ENCODE measurements at regions not wholly inside any gene's neighbourhood (a gene's known extent, or its start where the extent isn't known, plus 50 kb on each side); places are given as distances from the start of the nearest gene placed in this dataset.
"Not testable (repeated sequence)": the region's sequence is repeated elsewhere in the genome, so short reads cannot be mapped to it uniquely, and the experiment has no call there.

DNA sequence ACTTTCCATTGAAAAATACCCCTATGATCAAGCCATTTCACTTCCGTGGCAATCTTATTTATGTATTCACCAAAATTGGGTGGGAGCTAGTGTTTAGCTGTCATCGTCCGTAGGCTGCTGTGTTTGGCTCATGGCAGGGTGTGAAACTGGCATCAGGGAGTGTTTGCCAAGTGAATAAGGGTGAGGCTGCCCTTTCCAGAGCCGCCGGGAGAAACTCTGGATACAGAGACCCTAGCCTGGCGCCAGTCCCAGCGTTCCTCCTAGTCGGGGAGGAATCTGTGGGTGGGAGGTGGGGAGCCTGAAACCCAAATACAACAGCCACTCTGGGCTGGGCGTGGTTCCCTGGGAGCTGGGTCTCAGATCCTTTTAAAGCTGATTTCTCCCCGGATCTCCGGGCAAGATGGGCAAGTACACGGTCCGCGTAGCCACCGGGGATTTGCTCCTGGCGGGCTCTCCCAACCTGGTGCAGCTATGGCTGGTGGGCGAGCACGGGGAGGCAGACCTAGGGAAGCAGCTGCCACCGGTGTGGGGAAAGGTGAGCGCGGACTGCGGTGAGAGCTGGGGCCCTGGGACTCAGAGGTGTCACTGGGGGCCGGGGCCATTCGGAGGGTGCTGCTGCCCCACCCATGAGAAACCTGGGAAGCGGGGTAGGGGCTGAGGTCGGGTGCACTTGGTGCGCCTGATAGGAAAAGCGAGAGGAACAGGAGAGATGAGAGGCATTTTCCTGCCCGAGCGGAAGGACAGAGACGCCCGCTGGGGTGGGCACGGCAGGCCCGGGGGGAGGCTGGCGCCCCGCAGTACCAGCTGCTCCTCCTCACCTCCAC lies 62.1 kb upstream of the TEKT1 start:
- no peak for DNase-seq (ENCODE audit: low spot score)

DNA sequence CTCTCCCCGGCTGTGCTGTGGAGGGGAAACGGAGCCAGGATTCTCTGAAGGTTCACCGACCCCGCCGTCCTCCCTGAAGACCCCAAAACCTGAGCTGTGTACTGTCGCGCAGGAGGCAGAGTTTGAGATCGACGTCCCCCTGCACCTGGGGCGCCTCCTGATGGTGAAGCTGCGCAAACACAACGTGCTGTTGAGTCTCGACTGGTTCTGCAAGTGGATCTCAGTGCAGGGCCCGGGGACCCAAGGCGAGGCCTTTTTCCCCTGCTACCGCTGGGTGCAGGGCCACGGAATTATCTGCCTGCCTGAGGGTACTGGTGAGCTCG lies 62.6 kb upstream of the TEKT1 start:
- DNase-seq (ENCODE audit: low spot score): peak; percentile 24

DNA sequence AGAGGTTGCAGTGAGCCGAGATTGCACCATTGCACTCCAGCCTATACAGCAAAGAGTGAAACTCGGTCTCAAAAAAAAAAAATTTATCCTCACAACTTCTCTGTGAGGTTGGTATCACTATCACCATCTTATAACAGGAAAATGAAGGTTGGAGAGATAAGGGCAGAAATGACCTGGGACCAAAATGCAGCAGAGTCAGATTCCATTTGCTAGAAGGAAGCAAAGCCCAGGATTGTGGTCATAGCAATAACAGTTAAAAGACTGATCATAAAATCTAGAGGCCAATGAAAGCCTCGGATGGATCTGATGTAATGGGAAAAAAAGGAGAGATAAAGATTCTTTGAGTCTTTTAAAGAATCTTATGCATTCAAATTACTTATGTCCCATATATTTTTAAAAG lies 69.6 kb upstream of the TEKT1 start:
- no peak for DNase-seq (ENCODE audit: low spot score)

DNA sequence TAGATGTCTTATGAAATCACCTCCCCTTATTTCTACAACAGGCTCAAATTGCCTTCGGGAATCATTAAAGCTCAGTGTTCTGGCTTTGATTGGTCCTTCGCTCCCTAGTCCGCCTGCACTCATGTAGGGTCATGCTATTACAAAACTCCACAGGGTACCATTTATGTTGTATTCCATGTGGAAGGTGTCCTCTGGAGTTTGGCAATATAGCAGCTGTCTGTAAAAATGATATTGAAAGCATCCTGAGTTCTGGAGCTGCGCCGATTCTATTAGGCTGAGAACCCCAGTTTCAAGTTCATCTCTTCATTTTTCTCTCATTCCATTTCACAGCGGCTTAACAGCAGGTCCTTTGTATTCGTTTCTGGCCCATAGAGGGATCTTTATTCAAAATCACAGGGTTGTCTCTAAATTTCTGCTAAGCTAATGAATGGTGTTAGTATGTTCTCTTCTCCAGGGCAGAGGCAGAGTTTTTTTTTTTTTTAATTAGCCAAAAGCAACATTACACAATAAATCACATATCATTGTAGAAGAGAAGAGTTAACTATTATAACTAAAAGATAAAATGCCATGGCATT lies 71.9 kb upstream of the TEKT1 start:
- no peak for DNase-seq (ENCODE audit: low spot score)

DNA sequence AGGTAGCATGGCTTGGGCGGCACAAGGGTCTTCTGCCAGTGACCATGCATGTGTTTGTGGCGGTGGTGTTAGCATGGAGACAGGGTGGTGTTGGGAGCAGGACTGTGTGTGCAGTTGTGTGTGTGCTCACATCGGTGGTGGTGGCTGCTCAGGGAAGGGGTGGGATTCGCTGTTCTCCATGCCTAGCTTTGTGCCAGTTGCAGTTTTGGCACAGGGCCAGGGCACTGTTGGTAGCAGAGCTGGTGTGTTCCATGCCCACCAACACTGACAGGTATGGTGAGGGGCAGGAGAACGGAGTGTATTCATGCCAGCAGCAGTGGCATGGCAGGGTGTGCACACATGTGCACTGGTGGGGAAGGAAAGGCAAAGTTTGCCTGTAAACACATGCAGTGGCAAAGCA lies 77.3 kb upstream of the TEKT1 start:
- no peak for DNase-seq (ENCODE audit: low spot score)

DNA sequence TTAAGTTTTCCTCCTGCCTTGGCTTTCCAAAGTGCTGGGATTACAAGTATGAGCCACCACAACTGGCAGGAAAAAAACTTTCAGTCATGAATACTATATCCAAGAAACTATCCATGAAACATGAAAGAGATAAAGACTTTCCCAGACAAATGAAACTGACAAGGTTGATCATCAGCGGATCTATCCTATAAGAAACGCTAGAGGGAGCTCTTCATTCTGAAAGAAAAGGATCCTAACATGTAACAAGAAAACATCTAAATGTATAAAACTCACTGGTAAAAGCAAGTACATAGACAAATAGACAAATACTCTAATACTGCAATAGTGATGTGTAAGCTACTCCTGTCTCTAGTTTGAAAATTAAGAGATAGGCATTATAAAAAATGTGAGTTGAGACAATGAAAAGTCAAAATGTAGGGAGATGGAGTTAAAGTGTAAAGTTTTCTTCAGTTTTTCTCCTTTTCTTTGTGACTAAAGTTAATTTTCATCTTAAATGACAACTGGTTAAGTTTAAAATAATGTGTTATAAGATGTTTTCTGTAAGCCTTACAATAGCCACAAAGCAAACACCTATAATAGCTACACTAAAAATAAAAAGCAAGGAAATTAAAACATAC lies 79.6 kb upstream of the TEKT1 start:
- DNase-seq (ENCODE audit: low spot score): no peak

- no peak for DNase-seq (ENCODE audit: low spot score)
Measured at GRCh38 chr17:6912110-6913051, 80.9 kb upstream of the TEKT1 start.

DNA sequence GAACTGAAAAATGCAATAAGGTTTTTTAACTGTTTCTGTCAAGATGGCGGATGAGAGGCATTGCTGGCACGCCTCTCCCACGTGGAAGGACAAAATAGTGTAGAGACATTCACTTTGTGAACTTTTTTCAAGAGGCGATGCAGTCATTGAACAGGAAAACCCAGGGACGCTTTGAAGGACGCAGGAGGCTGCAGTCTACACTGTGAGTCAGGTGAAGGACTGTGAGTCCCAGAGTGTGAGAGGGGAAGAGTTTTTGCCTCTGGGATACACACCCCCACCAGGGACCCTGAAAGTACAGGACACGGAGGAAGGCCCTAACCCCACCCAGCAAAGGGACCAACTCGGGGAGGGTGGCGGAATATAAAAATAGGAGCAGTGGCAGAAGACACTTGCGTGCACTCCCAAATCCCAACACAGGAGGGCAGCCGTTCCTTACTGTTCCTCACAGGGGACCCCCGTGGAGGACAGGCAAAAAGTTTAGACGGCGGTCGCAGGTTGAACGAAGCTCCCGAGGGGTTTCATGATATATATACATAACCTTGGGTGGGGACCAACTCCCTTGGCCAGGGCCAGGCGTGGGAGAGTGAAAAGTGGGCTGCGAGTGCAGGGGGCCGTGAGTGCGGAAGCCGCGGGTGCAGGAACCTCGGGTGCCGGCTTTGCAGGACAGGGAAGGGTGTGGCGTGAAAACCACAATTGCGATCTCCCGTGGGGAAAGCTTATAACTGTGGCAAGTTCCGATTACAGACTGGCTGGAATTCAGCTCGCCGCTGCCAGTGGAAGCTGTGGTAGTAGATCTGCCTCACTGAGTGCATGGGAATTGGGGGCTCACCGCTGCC lies 82.0 kb upstream of the ALOX12 start:
- DNase-seq (ENCODE audit: low spot score): peak; percentile 71

DNA sequence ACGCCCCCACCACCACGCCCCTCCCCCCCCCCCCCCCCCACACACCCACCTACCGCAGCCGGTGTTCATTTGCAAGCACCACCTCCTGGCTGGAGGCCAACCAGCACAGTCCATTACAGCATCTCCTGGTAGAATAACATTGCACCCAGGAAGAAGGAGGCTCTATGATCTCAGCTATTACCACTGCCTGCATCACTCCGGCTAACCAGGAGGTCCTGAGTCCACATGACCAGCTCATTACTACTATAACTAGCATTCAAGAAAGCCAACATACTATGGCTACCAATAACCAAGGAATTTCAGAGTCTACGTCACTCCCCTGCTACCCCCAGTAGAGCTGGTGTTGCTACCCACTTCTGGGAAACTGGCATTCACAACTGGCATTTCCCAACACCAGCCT lies 81.1 kb upstream of the ALOX12 start:
- DNase-seq (ENCODE audit: low spot score): no peak

- no peak for DNase-seq (ENCODE audit: low spot score)
Measured at GRCh38 chr17:6915620-6916019, 80.2 kb upstream of the ALOX12 start.

- DNase-seq (ENCODE audit: low spot score): no peak
Measured at GRCh38 chr17:6919158-6919557, 76.7 kb upstream of the ALOX12 start.

DNA sequence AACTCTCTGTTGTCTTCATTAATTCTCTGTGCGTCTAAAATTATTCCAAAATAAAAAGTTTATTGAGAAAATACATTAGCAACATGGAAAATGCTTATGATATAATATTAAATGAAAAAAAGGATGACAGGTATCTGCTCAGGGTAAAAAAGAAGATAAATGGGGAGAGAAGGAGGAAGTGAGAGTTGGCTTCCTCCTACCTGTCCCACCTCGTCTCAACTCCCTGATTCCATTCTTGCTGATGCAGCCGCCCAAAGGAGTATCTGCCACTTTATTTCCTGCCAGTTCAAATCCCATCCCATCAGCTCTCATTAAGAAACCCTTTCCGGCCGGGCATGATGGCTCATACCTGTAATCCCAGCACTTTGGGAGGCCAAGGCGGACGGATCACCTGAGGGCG lies 72.5 kb upstream of the ALOX12 start:
- DNase-seq (ENCODE audit: low spot score): no peak

DNA sequence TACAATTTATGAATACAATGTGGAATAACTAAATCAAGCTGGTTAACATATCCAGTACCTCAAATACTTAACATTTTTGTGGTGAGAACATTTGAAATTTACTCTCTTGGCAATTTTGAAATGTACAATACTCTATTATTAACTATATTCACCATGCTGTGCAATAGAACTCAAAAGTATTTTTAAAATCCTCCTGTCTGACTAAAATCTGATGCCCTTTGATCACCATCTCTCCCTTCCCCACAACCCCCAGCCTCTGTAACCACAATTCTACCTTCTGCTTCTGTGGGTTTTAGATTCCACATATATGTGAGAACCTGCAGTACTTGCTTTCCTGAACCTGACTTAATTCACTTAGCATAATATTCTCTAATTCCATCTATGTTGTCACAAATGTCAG lies 71.6 kb upstream of the ALOX12 start:
- no peak for DNase-seq (ENCODE audit: low spot score)

DNA sequence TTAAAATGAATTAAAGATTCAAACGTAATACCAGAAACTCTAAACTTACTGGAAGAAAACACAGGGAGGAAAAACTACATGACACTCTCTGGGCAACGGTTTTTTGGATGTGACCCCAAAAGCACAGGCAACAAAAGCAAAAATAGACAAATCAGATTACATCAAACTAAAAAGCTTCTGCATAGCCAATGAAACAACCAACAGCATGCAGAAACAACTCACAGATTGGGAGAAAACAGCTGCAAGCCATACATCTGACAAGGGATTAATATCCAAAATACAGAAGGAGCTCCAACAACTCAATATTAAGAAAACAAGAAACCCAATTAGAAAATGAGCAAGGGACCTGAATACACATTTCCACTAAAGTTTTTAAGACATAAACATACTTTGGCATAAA lies 69.2 kb upstream of the ALOX12 start:
- DNase-seq (ENCODE audit: low spot score): no peak

DNA sequence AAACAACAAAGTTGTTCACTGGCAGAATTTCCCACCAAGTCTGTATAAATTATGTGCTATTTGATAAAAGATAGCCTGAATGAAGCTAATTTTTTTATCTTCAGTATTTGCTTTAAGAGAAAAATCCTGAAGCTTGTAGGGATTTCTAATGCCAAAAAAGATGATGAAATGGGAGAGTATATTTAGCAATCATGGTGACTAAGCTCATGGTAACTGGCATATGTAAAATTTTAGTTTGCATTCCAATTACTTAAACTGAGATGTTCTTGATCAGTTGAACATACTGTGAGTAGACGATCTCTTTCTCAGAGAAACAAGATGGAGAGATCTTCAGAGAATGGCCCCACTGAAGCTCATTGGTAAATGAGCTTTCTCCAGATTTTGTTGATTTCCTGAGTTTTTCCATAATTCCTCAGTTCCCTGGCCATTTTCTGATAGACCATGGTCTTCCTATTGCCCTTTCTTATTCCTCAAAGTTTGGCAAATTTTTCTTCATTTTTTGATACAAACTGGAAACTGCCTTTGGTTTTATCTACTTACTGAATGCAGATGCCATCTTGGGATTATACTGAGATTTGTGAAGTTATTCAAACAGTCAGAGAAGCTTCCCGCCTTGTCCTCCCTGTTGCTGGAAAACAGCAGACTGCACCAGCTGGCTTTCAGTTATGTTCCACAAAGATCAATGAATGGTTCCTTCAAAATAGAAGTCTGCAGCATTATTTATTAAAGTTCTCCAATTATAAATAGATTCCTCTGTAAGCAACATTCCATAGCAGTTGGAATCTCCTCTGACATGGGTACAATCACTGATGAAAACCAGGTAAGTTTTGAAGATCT lies 68.3 kb upstream of the ALOX12 start:
- no peak for DNase-seq (ENCODE audit: low spot score)

GRCh38 chr17:6928193-6928592 lies 67.7 kb upstream of the ALOX12 start:
- DNase-seq (ENCODE audit: low spot score): no peak

DNA sequence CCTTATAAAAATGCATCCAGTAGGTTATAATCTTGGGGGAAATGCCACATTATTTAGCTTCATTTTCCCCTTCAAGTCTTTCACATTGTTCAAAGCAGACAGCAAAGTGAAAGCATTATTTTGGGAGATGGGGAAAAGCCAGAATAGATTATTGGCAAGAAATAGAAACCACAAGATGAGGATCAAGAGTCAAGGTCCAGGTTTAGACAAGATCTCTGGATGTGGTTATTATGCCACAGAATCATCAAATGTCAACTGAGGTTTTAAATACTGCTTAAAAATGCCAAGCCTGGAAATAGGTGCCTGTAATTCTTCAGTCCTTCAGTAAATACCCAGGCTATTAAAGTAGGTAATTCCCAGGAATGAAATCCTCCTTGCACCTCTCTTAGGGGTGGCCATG lies 65.1 kb upstream of the ALOX12 start:
- no peak for DNase-seq (ENCODE audit: low spot score)

GRCh38 chr17:6934544-6934943 lies 61.3 kb upstream of the ALOX12 start:
- DNase-seq (ENCODE audit: low spot score): not testable (repeated sequence)

- no peak for DNase-seq (ENCODE audit: low spot score)
Measured at GRCh38 chr17:6936370-6937028, 59.4 kb upstream of the ALOX12 start.

- no peak for DNase-seq (ENCODE audit: low spot score)
Measured at GRCh38 chr17:6938637-6939036, 57.2 kb upstream of the ALOX12 start.
